ENCODE measurements at regions not wholly inside any gene's neighbourhood (a gene's known extent, or its start where the extent isn't known, plus 50 kb on each side); places are given as distances from the start of the nearest gene placed in this dataset.

DNA sequence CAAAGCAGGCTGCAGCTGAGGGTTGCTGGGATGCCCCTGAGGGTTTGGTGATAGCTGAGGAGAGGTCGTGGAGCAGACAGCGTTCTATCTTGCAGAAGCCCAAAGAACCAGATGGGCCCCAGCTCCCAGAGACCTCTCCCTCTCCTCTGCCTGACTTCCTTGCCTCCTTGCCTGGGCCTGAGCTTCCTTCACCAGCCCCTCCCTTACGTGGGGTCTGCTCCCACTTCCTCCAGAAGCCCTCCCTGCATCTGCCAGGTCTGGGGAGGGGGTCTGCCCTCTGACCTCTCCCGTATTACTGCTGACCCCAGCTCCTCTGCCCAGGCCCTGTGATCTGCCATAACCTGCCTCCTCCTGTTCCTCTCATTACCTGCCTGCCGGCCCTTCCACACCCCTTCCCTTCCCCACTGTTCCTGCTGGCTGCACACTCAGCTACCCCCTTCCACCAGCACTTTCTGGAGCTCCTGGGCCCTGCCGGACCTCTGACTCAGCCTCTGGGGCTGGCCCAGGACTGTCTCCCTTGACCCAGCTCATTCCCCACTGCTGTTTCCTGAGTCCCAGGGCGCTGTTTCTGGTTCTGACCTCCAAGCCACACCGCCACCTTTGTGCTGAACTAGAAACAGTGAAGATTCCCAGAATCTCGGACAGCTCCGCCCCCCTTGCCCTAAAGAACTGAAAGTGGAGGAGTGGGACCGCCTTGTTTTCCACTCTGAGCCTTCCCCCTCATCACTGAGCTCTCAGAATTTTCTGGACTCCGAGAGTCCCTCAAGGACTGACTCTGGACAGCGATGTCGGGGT lies 237.7 kb upstream of the C1orf174 start:
- intact Hi-C loops (cut with DNase I; ENCODE audit: low total_unique reads): no loop called here
- DNase-seq: peak in 1 of 2 donors; percentile 36
- no peaks in the 10 kb centered on the region for H3K36me3 ChIP-seq
- no peak for TF ChIP-seq POLR2A (IDR thresholded peaks at IDR 0.05)
- no peak for TF ChIP-seq POLR2AphosphoS5 (IDR thresholded peaks at IDR 0.05)
- TF ChIP-seq CTCF (IDR thresholded peaks at IDR 0.05): no peak
- TF ChIP-seq EP300 (IDR thresholded peaks at IDR 0.05): no peak
- no peaks in the 10 kb centered on the region for H3K4me1 ChIP-seq
- H3K27me3 ChIP-seq: peaks cover 5 to 71% (median 15%) of the 10 kb centered on the region in 3 donors
- no peak overlapping the region for H3K4me3 ChIP-seq
- H3K9me3 ChIP-seq: peaks cover 0 to 11% (median 4%) of the 10 kb centered on the region in 4 donors
- H3K27ac ChIP-seq: no peak overlapping the region
- WGBS, 5 donors: 43 to 64% (median 50%) methylated on average over 14 of the region's 14 CpGs

DNA sequence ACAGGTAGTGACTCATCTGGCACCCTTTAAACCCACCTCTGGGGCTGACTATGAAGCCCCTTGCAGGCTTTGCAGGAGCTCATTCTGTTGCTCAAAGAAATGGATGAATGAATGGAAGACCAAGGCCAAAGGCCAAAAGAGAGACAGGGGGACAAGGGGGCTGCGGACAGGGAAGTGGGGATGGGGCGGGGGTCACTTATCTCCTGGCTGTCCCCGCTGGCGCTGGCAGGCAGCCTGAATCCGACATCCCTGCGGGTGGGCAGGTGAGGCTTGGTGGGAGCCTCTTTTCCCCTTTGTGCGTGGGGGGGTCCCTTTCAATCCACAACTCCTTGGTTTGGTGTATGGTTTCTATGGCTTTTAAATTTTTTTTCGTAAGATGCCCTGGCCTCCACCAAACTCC lies 239.6 kb upstream of the C1orf174 start:
- WGBS, 5 donors: 87 to 90% (median 90%) methylated on average over 8 of the region's 8 CpGs
- no peak overlapping the region for H3K27ac ChIP-seq
- intact Hi-C loops (cut with DNase I; ENCODE audit: low total_unique reads): no loop called here

DNA sequence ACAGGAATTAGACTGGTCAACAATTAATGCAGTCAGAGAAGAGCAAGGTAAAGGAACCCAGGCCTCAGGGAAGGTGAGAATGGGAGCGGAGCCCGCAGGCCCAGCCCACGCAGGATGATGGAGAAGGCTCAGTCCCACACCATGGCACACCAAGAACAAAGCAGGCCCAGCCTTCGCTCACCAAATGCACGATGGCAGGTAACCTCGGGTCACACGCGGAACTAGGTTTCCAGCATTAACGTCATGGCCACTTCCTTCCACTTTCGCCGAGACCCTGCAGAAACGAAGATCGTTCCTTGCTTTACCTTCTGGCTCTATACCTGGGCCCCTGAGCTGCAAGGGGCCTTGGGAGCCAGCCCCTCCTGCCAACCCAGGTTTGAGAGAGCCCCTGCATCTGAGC lies 240.2 kb upstream of the C1orf174 start:
- Histone ChIP-seq H3K4me3 (no peak overlapping the region), H3K4me1 (no peaks in the 10 kb centered on the region), H3K36me3 (no peaks in the 10 kb centered on the region), H3K27me3 (peaks cover 0 to 50% (median 15%) of the 10 kb centered on the region in 3 donors), H3K27ac (no peak overlapping the region), H3K9me3 (peaks cover 0 to 9% (median 0%) of the 10 kb centered on the region in 4 donors)
- no peak for DNase-seq
- WGBS, 5 donors: 81 to 93% (median 86%) methylated on average over 13 of the region's 13 CpGs
- intact Hi-C loops (cut with DNase I; ENCODE audit: low total_unique reads): no loop called here
- TF ChIP-seq POLR2AphosphoS5 (IDR thresholded peaks at IDR 0.05) (no peak), EP300 (IDR thresholded peaks at IDR 0.05) (no peak), CTCF (IDR thresholded peaks at IDR 0.05) (no peak), POLR2A (IDR thresholded peaks at IDR 0.05) (no peak)

More for the DNA sequence above, 239.6 kb upstream of the C1orf174 start:
- Histone ChIP-seq H3K27me3 (peaks cover 0 to 56% (median 15%) of the 10 kb centered on the region in 3 donors), H3K4me1 (no peaks in the 10 kb centered on the region), H3K9me3 (peaks cover 0 to 11% (median 3%) of the 10 kb centered on the region in 4 donors), H3K4me3 (no peak overlapping the region), H3K36me3 (no peaks in the 10 kb centered on the region)
- DNase-seq: no peak
- no peak for TF ChIP-seq POLR2AphosphoS5 (IDR thresholded peaks at IDR 0.05)
- TF ChIP-seq CTCF (IDR thresholded peaks at IDR 0.05): no peak
- TF ChIP-seq POLR2A (IDR thresholded peaks at IDR 0.05): no peak
- no peak for TF ChIP-seq EP300 (IDR thresholded peaks at IDR 0.05)

GRCh38 chr1:4140821-4141220 lies 240.7 kb upstream of the C1orf174 start:
- peaks cover 0 to 49% (median 15%) of the 10 kb centered on the region in 3 donors for H3K27me3 ChIP-seq
- H3K4me3 ChIP-seq: no peak overlapping the region
- no peak for TF ChIP-seq EP300 (IDR thresholded peaks at IDR 0.05)
- no peak overlapping the region for H3K27ac ChIP-seq
- H3K4me1 ChIP-seq: no peaks in the 10 kb centered on the region
- H3K36me3 ChIP-seq: no peaks in the 10 kb centered on the region
- 49 to 88% (median 79%) methylated on average over 4 to 9 of the region's 9 CpGs for WGBS, 5 donors
- H3K9me3 ChIP-seq: peaks cover 0 to 3% (median 0%) of the 10 kb centered on the region in 4 donors
- DNase-seq: no peak
- intact Hi-C loops (cut with DNase I; ENCODE audit: low total_unique reads): no loop called here
